Mesenchymal stem cell (in vitro differentiated cells and primary cell): ENCODE measurements at regions not wholly inside any gene's neighbourhood (a gene's known extent, or its start where the extent isn't known, plus 50 kb on each side); places are given as distances from the start of the nearest gene placed in this dataset.

Experiments used
- DNase-seq: peaks from one replicate; pipeline ENCODE4 v3.0.0-alpha.2; 2013
- H2AFZ ChIP-seq: one replicate; pipeline ENCODE4 v1.6.1; 2013; ENCODE audit warnings: low read depth, mild to moderate bottlenecking, control low read depth, inconsistent platforms, low read length, moderate library complexity
- H2AK5ac ChIP-seq: 2 replicates; pipeline ENCODE4 v1.6.1; 2013; ENCODE audit warnings: low read length, moderate library complexity, mild to moderate bottlenecking, inconsistent platforms; ENCODE audit not compliant: severe bottlenecking
- H2BK120ac ChIP-seq: one replicate; pipeline ENCODE4 v1.6.1; 2013; ENCODE audit warnings: low read depth, mild to moderate bottlenecking, inconsistent platforms, low read length, moderate library complexity
- H2BK12ac ChIP-seq, 2 experiments: one replicate each; pipeline ENCODE4 v1.6.1; 2013; ENCODE audit warnings: inconsistent platforms in 2 of 2, low read length in 2 of 2, mild to moderate bottlenecking in 2 of 2, moderate library complexity in 2 of 2, control low read depth in 1 of 2
- H2BK15ac ChIP-seq: one replicate; pipeline ENCODE4 v1.6.1; 2013; ENCODE audit warnings: mild to moderate bottlenecking, low read depth, inconsistent platforms; ENCODE audit not compliant: poor library complexity, severe bottlenecking
- H2BK5ac ChIP-seq: 2 replicates; pipeline ENCODE4 v1.6.1; 2013; ENCODE audit warnings: low read depth, mild to moderate bottlenecking, low read length, control low read depth, inconsistent platforms; ENCODE audit not compliant: poor library complexity, severe bottlenecking
- H3K14ac ChIP-seq, 2 experiments: one replicate each; pipeline ENCODE4 v1.6.1; 2013; ENCODE audit warnings: inconsistent platforms in 2 of 2, low read length in 2 of 2, control low read depth in 1 of 2, mild to moderate bottlenecking in 1 of 2, moderate library complexity in 1 of 2
- H3K18ac ChIP-seq, 2 experiments: one replicate each; pipeline ENCODE4 v1.6.1; 2013; ENCODE audit warnings: inconsistent platforms in 2 of 2, low read length in 2 of 2, control low read depth in 1 of 2, low read depth in 1 of 2, mild to moderate bottlenecking in 1 of 2
- H3K23ac ChIP-seq, 2 experiments: one replicate each; pipeline ENCODE4 v1.6.1; 2013; ENCODE audit warnings: inconsistent platforms in 2 of 2, low read length in 2 of 2, mild to moderate bottlenecking in 2 of 2, moderate library complexity in 2 of 2, control low read depth in 1 of 2
- H3K27ac ChIP-seq: 2 replicates; pipeline ENCODE4 v1.5.1; 2013; ENCODE audit warnings: mild to moderate bottlenecking, moderate library complexity, low read length, control low read depth, inconsistent platforms; ENCODE audit not compliant: poor library complexity, severe bottlenecking
- H3K27me3 ChIP-seq, 2 experiments: 2 replicates each; pipeline versions ENCODE4 v1.6.1 to v1.7.0; 2013; ENCODE audit warnings: low read length in 2 of 2, mild to moderate bottlenecking in 2 of 2, moderate library complexity in 2 of 2, control low read depth in 1 of 2, inconsistent platforms in 1 of 2; ENCODE audit not compliant: control insufficient read depth in 1 of 2, insufficient read depth in 1 of 2
- H3K36me3 ChIP-seq, 2 experiments: 2 replicates each; pipeline versions ENCODE4 v1.6.1 to v1.7.0; 2013; ENCODE audit warnings: low read length in 2 of 2, control low read depth in 1 of 2, inconsistent platforms in 1 of 2, low read depth in 1 of 2, mild to moderate bottlenecking in 1 of 2; ENCODE audit not compliant: insufficient read depth in 2 of 2, control insufficient read depth in 1 of 2
- H3K4ac ChIP-seq, 2 experiments: one replicate each; pipeline ENCODE4 v1.6.1; 2013; ENCODE audit warnings: inconsistent platforms in 2 of 2, low read length in 2 of 2, mild to moderate bottlenecking in 2 of 2, moderate library complexity in 2 of 2, control low read depth in 1 of 2, low read depth in 1 of 2
- H3K4me1 ChIP-seq: 2 replicates; pipeline ENCODE4 v1.6.1; 2013; ENCODE audit warnings: low read depth, low read length, control low read depth; ENCODE audit not compliant: control insufficient read depth, insufficient read depth
- H3K4me2 ChIP-seq: 2 replicates; pipeline ENCODE4 v1.6.1; 2013; ENCODE audit warnings: low read length, mild to moderate bottlenecking, inconsistent platforms; ENCODE audit not compliant: poor library complexity, severe bottlenecking
- H3K4me3 ChIP-seq, 2 experiments: 2 replicates each; pipeline versions ENCODE4 v1.5.1 to v1.7.0; 2013; ENCODE audit warnings: low read length in 2 of 2, mild to moderate bottlenecking in 2 of 2, control low read depth in 1 of 2, low read depth in 1 of 2; ENCODE audit not compliant: insufficient read depth in 1 of 2
- H3K79me1 ChIP-seq: replicated peaks from 2 replicates; pipeline ENCODE4 v1.6.1; 2013; ENCODE audit warnings: mild to moderate bottlenecking, control low read depth, low read length, inconsistent platforms; ENCODE audit not compliant: poor library complexity, severe bottlenecking
- H3K9ac ChIP-seq: 2 replicates; pipeline ENCODE4 v1.7.0; 2013; ENCODE audit warnings: mild to moderate bottlenecking, low read length, moderate library complexity
- H3K9me3 ChIP-seq: 2 replicates; pipeline ENCODE4 v1.7.0; 2013; ENCODE audit warnings: mild to moderate bottlenecking, low read length; ENCODE audit not compliant: control insufficient read depth
- H4K8ac ChIP-seq: one replicate; pipeline ENCODE4 v1.6.1; 2013; ENCODE audit warnings: inconsistent platforms, mild to moderate bottlenecking, low read length, moderate library complexity
- H4K91ac ChIP-seq: one replicate; pipeline ENCODE4 v1.6.1; 2013; ENCODE audit warnings: mild to moderate bottlenecking, low read length, inconsistent platforms
- WGBS: methylation state at CpG from one replicate; pipeline ENCODE4 v1.1.7; 2013; ENCODE audit warnings: mixed read lengths; 5-methylcytosine and 5-hydroxymethylcytosine counted together

GRCh38 chr13:58855283-58855682 lies 1223.7 kb downstream of the PCDH17 start:
- no peak overlapping the region for H2BK120ac ChIP-seq
- no peak overlapping the region for H4K91ac ChIP-seq
- no peak overlapping the region for H3K9ac ChIP-seq
- peaks cover 2% of the 10 kb centered on the region for H3K4me1 ChIP-seq
- H4K8ac ChIP-seq: no peak overlapping the region
- H3K9me3 ChIP-seq: no peaks in the 10 kb centered on the region
- H3K18ac ChIP-seq: no peak overlapping the region
- H2BK15ac ChIP-seq: no peak overlapping the region
- peak; percentile 57 for DNase-seq
- no peaks in the 10 kb centered on the region for H3K79me1 ChIP-seq
- H3K36me3 ChIP-seq: peaks cover 0 to 3% of the 10 kb centered on the region in 2 experiments
- H2AK5ac ChIP-seq: no peak overlapping the region
- no peak overlapping the region for H3K4me3 ChIP-seq
- no peaks in the 10 kb centered on the region for H3K27me3 ChIP-seq
- WGBS: 0% methylated on average over 1 of the region's 1 CpG
- H3K14ac ChIP-seq: no peak overlapping the region
- H3K23ac ChIP-seq: no peak overlapping the region
- H2AFZ ChIP-seq: no peak overlapping the region
- no peak overlapping the region for H3K4ac ChIP-seq
- H3K4me2 ChIP-seq: no peak overlapping the region
- no peak overlapping the region for H2BK5ac ChIP-seq
- no peak overlapping the region for H2BK12ac ChIP-seq
- no peak overlapping the region for H3K27ac ChIP-seq

GRCh38 chr13:58858870-58859371 lies 1227.4 kb downstream of the PCDH17 start:
- H3K27ac ChIP-seq: no peak overlapping the region
- no peak overlapping the region for H2BK5ac ChIP-seq
- H4K8ac ChIP-seq: no peak overlapping the region
- peak overlapping the region in 1 of 2 experiments; percentile 34 for H2BK12ac ChIP-seq
- no peaks in the 10 kb centered on the region for H3K27me3 ChIP-seq
- no peak for DNase-seq
- H3K4me3 ChIP-seq: no peak overlapping the region
- no peaks in the 10 kb centered on the region for H3K79me1 ChIP-seq
- no peak overlapping the region for H3K14ac ChIP-seq
- H3K9ac ChIP-seq: no peak overlapping the region
- no peak overlapping the region for H3K18ac ChIP-seq
- WGBS: 94% methylated on average over 37 of the region's 37 CpGs
- no peak overlapping the region for H4K91ac ChIP-seq
- H2BK120ac ChIP-seq: no peak overlapping the region
- H3K36me3 ChIP-seq: peaks cover 0 to 3% of the 10 kb centered on the region in 2 experiments
- H3K4ac ChIP-seq: no peak overlapping the region
- H2AK5ac ChIP-seq: no peak overlapping the region
- H2AFZ ChIP-seq: no peak overlapping the region
- H3K4me1 ChIP-seq: peaks cover 2% of the 10 kb centered on the region
- no peak overlapping the region for H3K4me2 ChIP-seq
- H2BK15ac ChIP-seq: no peak overlapping the region
- no peak overlapping the region for H3K23ac ChIP-seq
- H3K9me3 ChIP-seq: peaks cover 9% of the 10 kb centered on the region

GRCh38 chr13:58865286-58865685 lies 1233.7 kb downstream of the PCDH17 start:
- no peaks in the 10 kb centered on the region for H3K4me1 ChIP-seq
- H3K27ac ChIP-seq: no peak overlapping the region
- no peak overlapping the region for H2BK120ac ChIP-seq
- no peak for DNase-seq
- no peak overlapping the region for H3K4me2 ChIP-seq
- peaks cover 16% of the 10 kb centered on the region for H3K9me3 ChIP-seq
- no peak overlapping the region for H3K4me3 ChIP-seq
- no peak overlapping the region for H4K8ac ChIP-seq
- H3K36me3 ChIP-seq: no peaks in the 10 kb centered on the region
- no peak overlapping the region for H2BK12ac ChIP-seq
- H3K9ac ChIP-seq: no peak overlapping the region
- H3K27me3 ChIP-seq: no peaks in the 10 kb centered on the region
- no peak overlapping the region for H3K18ac ChIP-seq
- no peak overlapping the region for H3K4ac ChIP-seq
- H4K91ac ChIP-seq: no peak overlapping the region
- H3K79me1 ChIP-seq: no peaks in the 10 kb centered on the region
- no peak overlapping the region for H2AFZ ChIP-seq
- no peak overlapping the region for H2AK5ac ChIP-seq
- no peak overlapping the region for H2BK15ac ChIP-seq
- no peak overlapping the region for H3K14ac ChIP-seq
- H2BK5ac ChIP-seq: no peak overlapping the region
- H3K23ac ChIP-seq: no peak overlapping the region

GRCh38 chr13:58869566-58869965 lies 1238.0 kb downstream of the PCDH17 start:
- no peak overlapping the region for H4K8ac ChIP-seq
- no peak overlapping the region for H3K4me3 ChIP-seq
- H3K36me3 ChIP-seq: no peaks in the 10 kb centered on the region
- no peak overlapping the region for H3K14ac ChIP-seq
- no peak overlapping the region for H3K23ac ChIP-seq
- H3K4me2 ChIP-seq: no peak overlapping the region
- H2BK12ac ChIP-seq: no peak overlapping the region
- H2BK5ac ChIP-seq: no peak overlapping the region
- H2AK5ac ChIP-seq: no peak overlapping the region
- H3K27me3 ChIP-seq: no peaks in the 10 kb centered on the region
- WGBS: 29% methylated on average over 1 of the region's 1 CpG
- peak overlapping the region; percentile 46 for H3K27ac ChIP-seq
- H3K9ac ChIP-seq: no peak overlapping the region
- H3K18ac ChIP-seq: no peak overlapping the region
- no peak overlapping the region for H4K91ac ChIP-seq
- H2AFZ ChIP-seq: no peak overlapping the region
- H3K4ac ChIP-seq: no peak overlapping the region
- H2BK120ac ChIP-seq: no peak overlapping the region
- no peaks in the 10 kb centered on the region for H3K79me1 ChIP-seq
- H2BK15ac ChIP-seq: no peak overlapping the region
- H3K4me1 ChIP-seq: no peaks in the 10 kb centered on the region
- no peak for DNase-seq
- peaks cover 12% of the 10 kb centered on the region for H3K9me3 ChIP-seq
